GM23338 (cell line): ENCODE measurements at regions not wholly inside any gene's neighbourhood (a gene's known extent, or its start where the extent isn't known, plus 50 kb on each side); places are given as distances from the start of the nearest gene placed in this dataset.

Experiments used
- ATAC-seq: fragments of 200-7000 bp; cut with Tn5 transposase; 3 replicates; pipeline ENCODE4 v1.9.1; 2020
- DNase-seq: peaks from one replicate; pipeline ENCODE4 v3.0.0-alpha.2; 2015; ENCODE audit warnings: low spot score
- H2AFZ ChIP-seq: fragments of 200-600 bp; sonication (generic); 2 replicates; pipeline ENCODE4 v1.8.0; 2016; ENCODE audit warnings: antibody characterized with exemption, mild to moderate bottlenecking, moderate library complexity
- H3F3A ChIP-seq: fragments of 200-600 bp; sonication (generic); replicated peaks from 2 replicates; pipeline ENCODE4 v1.8.0; 2017; ENCODE audit warnings: antibody characterized with exemption, mixed run types, low read depth
- H3K27ac ChIP-seq: fragments of 200-600 bp; sonication (generic); 2 replicates; pipeline ENCODE4 v1.6.1; 2016; ENCODE audit warnings: low read depth
- H3K27me3 ChIP-seq: fragments of 200-600 bp; sonication (generic); 2 replicates; pipeline ENCODE4 v1.8.0; 2016; ENCODE audit warnings: mild to moderate bottlenecking, mixed run types, moderate library complexity; ENCODE audit not compliant: insufficient read depth
- H3K36me3 ChIP-seq: fragments of 200-600 bp; sonication (generic); 2 replicates; pipeline ENCODE4 v1.8.0; 2016; ENCODE audit warnings: mild to moderate bottlenecking; ENCODE audit not compliant: insufficient read depth
- H3K4me1 ChIP-seq: fragments of 200-600 bp; sonication (generic); 2 replicates; pipeline ENCODE4 v1.8.0; 2016; ENCODE audit warnings: mild to moderate bottlenecking, moderate library complexity; ENCODE audit not compliant: insufficient read depth
- H3K4me2 ChIP-seq: fragments of 200-600 bp; sonication (generic); 2 replicates; pipeline ENCODE4 v1.7.1; 2017; ENCODE audit warnings: mixed run types
- H3K4me3 ChIP-seq: fragments of 200-600 bp; sonication (generic); 2 replicates; pipeline ENCODE4 v1.6.1; 2016; ENCODE audit warnings: mixed run types
- H3K79me2 ChIP-seq: fragments of 200-600 bp; sonication (generic); replicated peaks from 2 replicates; pipeline ENCODE4 v1.8.0; 2017; ENCODE audit warnings: mild to moderate bottlenecking; ENCODE audit not compliant: insufficient read depth
- H3K9me2 ChIP-seq: fragments of 200-600 bp; sonication (generic); 2 replicates; pipeline ENCODE4 v1.8.0; 2017; ENCODE audit not compliant: insufficient read depth
- H4K20me1 ChIP-seq: fragments of 200-600 bp; sonication (generic); replicated peaks from 2 replicates; pipeline ENCODE4 v1.8.0; 2017; ENCODE audit warnings: mild to moderate bottlenecking; ENCODE audit not compliant: insufficient read depth
- H3K27ac Mint-ChIP-seq: 2 replicates; pipeline ENCODE4 v1.8.0; 2020; ENCODE audit warnings: inconsistent platforms, mild to moderate bottlenecking, moderate library complexity, mixed read lengths
- H3K27me3 Mint-ChIP-seq: 3 replicates; pipeline ENCODE4 v1.8.0; 2022; ENCODE audit warnings: low read depth, mild to moderate bottlenecking, moderate library complexity, mixed read lengths, inconsistent platforms; ENCODE audit not compliant: insufficient read depth, poor library complexity
- H3K36me3 Mint-ChIP-seq: 3 replicates; pipeline ENCODE4 v1.8.0; 2021; ENCODE audit warnings: low read depth, mild to moderate bottlenecking, inconsistent platforms, moderate library complexity, mixed read lengths
- H3K4me1 Mint-ChIP-seq: 3 replicates; pipeline ENCODE4 v1.8.0; 2020; ENCODE audit warnings: mild to moderate bottlenecking, inconsistent platforms, mixed read lengths
- H3K4me3 Mint-ChIP-seq: 3 replicates; pipeline ENCODE4 v1.8.0; 2021; ENCODE audit warnings: moderate library complexity, mild to moderate bottlenecking, inconsistent platforms, mixed read lengths
- H3K9me3 Mint-ChIP-seq: 3 replicates; pipeline ENCODE4 v1.8.0; 2020; ENCODE audit warnings: moderate library complexity, mild to moderate bottlenecking, inconsistent platforms, mixed read lengths
- CREB1 ChIP-seq: fragments of 250-450 bp; sonication (Bioruptor Pico); IDR thresholded peaks from 2 replicates; pipeline ENCODE4 v1.5.0; 2020; ENCODE audit warnings: low read depth, mild to moderate bottlenecking, moderate library complexity
- CTCF ChIP-seq, 2 experiments: fragments of 200-600 bp in 1 of 2; sonication (generic) in 1 of 2; conservative IDR thresholded peaks; 2 replicates each; pipeline versions ENCODE4 v1.5.1 to v1.6.1; 2016 to 2017; ENCODE audit warnings: antibody characterized with exemption in 2 of 2, low read depth in 2 of 2, mild to moderate bottlenecking in 2 of 2, moderate library complexity in 1 of 2
- EZH2 ChIP-seq: fragments of 200-600 bp; sonication (generic); IDR thresholded peaks from one replicate; pipeline ENCODE4 v1.8.0; 2017; ENCODE audit warnings: antibody characterized with exemption, mild to moderate bottlenecking, low read depth; ENCODE audit not compliant: unreplicated experiment
- EZH2phosphoT487 ChIP-seq: fragments of 200-600 bp; sonication (generic); IDR thresholded peaks from one replicate; pipeline ENCODE4 v1.8.1; 2018; ENCODE audit warnings: antibody characterized with exemption; ENCODE audit not compliant: unreplicated experiment
- JUNB ChIP-seq: IDR thresholded peaks from one replicate; pipeline ENCODE4 v1.6.1; 2016; ENCODE audit warnings: antibody characterized with exemption; ENCODE audit not compliant: unreplicated experiment
- NANOG ChIP-seq: IDR thresholded peaks from 2 replicates; pipeline ENCODE4 v1.6.1; 2016; ENCODE audit warnings: antibody characterized with exemption, borderline replicate concordance
- POLR2AphosphoS5 ChIP-seq: IDR thresholded peaks from 2 replicates; pipeline ENCODE4 v1.6.1; 2016; ENCODE audit warnings: antibody characterized with exemption, low read depth
- ZNF114 ChIP-seq: fragments of 250-450 bp; sonication (Bioruptor Pico); IDR thresholded peaks from 2 replicates; pipeline ENCODE4 v1.5.0; 2020; ENCODE audit warnings: mild to moderate bottlenecking, moderate library complexity
- ZNF331 ChIP-seq: fragments of 250-450 bp; sonication (Bioruptor Pico); IDR thresholded peaks from 2 replicates; pipeline ENCODE4 v1.5.0; 2020; ENCODE audit warnings: low read depth, mild to moderate bottlenecking, moderate library complexity
- TF ChIP-seq, protein P1 (sequence below): IDR thresholded peaks from one replicate; pipeline ENCODE4 v1.6.1; 2018; ENCODE audit warnings: antibody characterized with exemption; ENCODE audit not compliant: unreplicated experiment

GRCh38 chr3:74033806-74034205, 409.1 kb upstream of the PDZRN3 start (continued):
- TF ChIP-seq, protein P1, sequence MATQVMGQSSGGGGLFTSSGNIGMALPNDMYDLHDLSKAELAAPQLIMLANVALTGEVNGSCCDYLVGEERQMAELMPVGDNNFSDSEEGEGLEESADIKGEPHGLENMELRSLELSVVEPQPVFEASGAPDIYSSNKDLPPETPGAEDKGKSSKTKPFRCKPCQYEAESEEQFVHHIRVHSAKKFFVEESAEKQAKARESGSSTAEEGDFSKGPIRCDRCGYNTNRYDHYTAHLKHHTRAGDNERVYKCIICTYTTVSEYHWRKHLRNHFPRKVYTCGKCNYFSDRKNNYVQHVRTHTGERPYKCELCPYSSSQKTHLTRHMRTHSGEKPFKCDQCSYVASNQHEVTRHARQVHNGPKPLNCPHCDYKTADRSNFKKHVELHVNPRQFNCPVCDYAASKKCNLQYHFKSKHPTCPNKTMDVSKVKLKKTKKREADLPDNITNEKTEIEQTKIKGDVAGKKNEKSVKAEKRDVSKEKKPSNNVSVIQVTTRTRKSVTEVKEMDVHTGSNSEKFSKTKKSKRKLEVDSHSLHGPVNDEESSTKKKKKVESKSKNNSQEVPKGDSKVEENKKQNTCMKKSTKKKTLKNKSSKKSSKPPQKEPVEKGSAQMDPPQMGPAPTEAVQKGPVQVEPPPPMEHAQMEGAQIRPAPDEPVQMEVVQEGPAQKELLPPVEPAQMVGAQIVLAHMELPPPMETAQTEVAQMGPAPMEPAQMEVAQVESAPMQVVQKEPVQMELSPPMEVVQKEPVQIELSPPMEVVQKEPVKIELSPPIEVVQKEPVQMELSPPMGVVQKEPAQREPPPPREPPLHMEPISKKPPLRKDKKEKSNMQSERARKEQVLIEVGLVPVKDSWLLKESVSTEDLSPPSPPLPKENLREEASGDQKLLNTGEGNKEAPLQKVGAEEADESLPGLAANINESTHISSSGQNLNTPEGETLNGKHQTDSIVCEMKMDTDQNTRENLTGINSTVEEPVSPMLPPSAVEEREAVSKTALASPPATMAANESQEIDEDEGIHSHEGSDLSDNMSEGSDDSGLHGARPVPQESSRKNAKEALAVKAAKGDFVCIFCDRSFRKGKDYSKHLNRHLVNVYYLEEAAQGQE: no peak
- TF ChIP-seq JUNB (no peak), NANOG (no peak)

DNA sequence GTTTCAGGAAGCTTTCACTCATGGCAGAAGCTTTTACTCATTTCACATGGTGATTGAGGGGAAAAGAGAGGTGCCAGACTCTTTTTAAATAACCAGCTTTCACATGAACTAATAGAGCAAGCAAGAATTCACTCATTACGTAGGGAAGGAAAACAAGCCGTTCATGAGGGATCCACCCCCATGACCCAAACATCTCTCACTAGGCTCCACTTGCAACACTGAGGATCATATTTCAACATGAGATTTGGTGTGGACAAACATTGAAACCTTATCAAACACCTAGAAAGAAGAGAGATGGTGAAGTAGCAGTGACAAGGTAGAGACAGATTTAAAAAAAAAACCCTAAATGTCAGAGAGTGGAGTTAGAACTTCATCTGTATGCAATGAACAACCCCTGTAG, 408.6 kb upstream of the PDZRN3 start:
- Mint-ChIP-seq H3K4me3 (no peak overlapping the region), H3K27ac (no peak overlapping the region), H3K9me3 (no peaks in the 10 kb centered on the region), H3K36me3 (no peaks in the 10 kb centered on the region), H3K4me1 (peaks cover 4% of the 10 kb centered on the region; the same call in 2 of the 3 replicates), H3K27me3 (no peaks in the 10 kb centered on the region)
- ATAC-seq (no peak), DNase-seq (no peak)
- no peaks in the 10 kb centered on the region for H3F3A ChIP-seq
- H3K9me2 ChIP-seq: peaks cover 4% of the 10 kb centered on the region
- H2AFZ ChIP-seq: no peak overlapping the region
- no peaks in the 10 kb centered on the region for H4K20me1 ChIP-seq
- H3K4me2 ChIP-seq: no peak overlapping the region
- H3K27me3 ChIP-seq: no peaks in the 10 kb centered on the region
- TF ChIP-seq CREB1 (CRISPR knock-in tag): no peak
- TF ChIP-seq, protein P1: no peak
- no peak for TF ChIP-seq POLR2AphosphoS5
- no peaks in the 10 kb centered on the region for H3K36me3 ChIP-seq
- no peak overlapping the region for H3K4me3 ChIP-seq
- no peaks in the 10 kb centered on the region; the same call in 1 of the 2 replicates for H3K4me1 ChIP-seq
- no peaks in the 10 kb centered on the region for H3K79me2 ChIP-seq
- no peak overlapping the region for H3K27ac ChIP-seq

GRCh38 chr3:74027121-74027520, 402.4 kb upstream of the PDZRN3 start:
- Histone ChIP-seq H3K4me1 (no peaks in the 10 kb centered on the region), H2AFZ (no peak overlapping the region; the same call in 1 of the 2 replicates), H3K9me2 (peaks cover 10% of the 10 kb centered on the region), H3K27me3 (no peaks in the 10 kb centered on the region), H3K27ac (no peak overlapping the region), H3F3A (no peaks in the 10 kb centered on the region), H3K4me3 (no peak overlapping the region), H3K79me2 (no peaks in the 10 kb centered on the region), H3K36me3 (no peaks in the 10 kb centered on the region), H4K20me1 (no peaks in the 10 kb centered on the region), H3K4me2 (no peak overlapping the region)
- Mint-ChIP-seq H3K4me3 (no peak overlapping the region), H3K9me3 (no peaks in the 10 kb centered on the region), H3K27me3 (no peaks in the 10 kb centered on the region), H3K4me1 (no peaks in the 10 kb centered on the region; the same call in 2 of the 3 replicates), H3K27ac (no peak overlapping the region), H3K36me3 (no peaks in the 10 kb centered on the region; the same call in 2 of the 3 replicates)
- TF ChIP-seq EZH2phosphoT487 (no peak), NANOG (no peak), POLR2AphosphoS5 (no peak), ZNF331 (CRISPR knock-in tag) (no peak), CTCF (conservative IDR thresholded peaks at IDR 0.05; ENCODE audit: low read depth in 2 of 2) (no peak), EZH2 (no peak), CREB1 (CRISPR knock-in tag) (no peak), JUNB (no peak), ZNF114 (CRISPR knock-in tag) (no peak)
- ATAC-seq (no peak), DNase-seq (no peak)
